Liver (tissue), 3 donors: ENCODE measurements at regions not wholly inside any gene's neighbourhood (a gene's known extent, or its start where the extent isn't known, plus 50 kb on each side); places are given as distances from the start of the nearest gene placed in this dataset.

Experiments used
- ATF3 ChIP-seq: IDR thresholded peaks from 2 replicates; pipeline ENCODE4 v1.6.1; 2016; ENCODE audit warnings: antibody characterized with exemption
- CTCF ChIP-seq: fragments of 150-350 bp; IDR thresholded peaks from 2 replicates; pipeline ENCODE4 v1.5.1; 2017; ENCODE audit warnings: improper control_type of control experiment, low read depth, low read length; ENCODE audit not compliant: missing input control
- EGR1 ChIP-seq, 2 donors: IDR thresholded peaks; 2 replicates each; pipeline ENCODE4 v1.6.1; 2016 to 2018; ENCODE audit warnings: antibody characterized with exemption in 2 of 2, low read depth in 2 of 2
- GABPA ChIP-seq, 2 donors: IDR thresholded peaks in 1 of 2; conservative IDR thresholded peaks in 1 of 2; 2 replicates each; pipeline ENCODE4 v1.6.1; 2016; ENCODE audit warnings: antibody characterized with exemption in 2 of 2, mild to moderate bottlenecking in 1 of 2, moderate library complexity in 1 of 2
- JUND ChIP-seq, 2 donors: IDR thresholded peaks; 2 replicates each; pipeline ENCODE4 v1.6.1; 2016; ENCODE audit warnings: antibody characterized with exemption in 2 of 2
- MAX ChIP-seq: IDR thresholded peaks from 2 replicates; pipeline ENCODE4 v1.6.1; 2016; ENCODE audit warnings: antibody characterized with exemption
- NR2F2 ChIP-seq: IDR thresholded peaks from 2 replicates; pipeline ENCODE4 v1.6.1; 2016; ENCODE audit warnings: antibody characterized with exemption
- RAD21 ChIP-seq, 2 donors: IDR thresholded peaks; 2 replicates each; pipeline ENCODE4 v1.6.1; 2016; ENCODE audit warnings: antibody characterized with exemption in 2 of 2, mild to moderate bottlenecking in 2 of 2
- REST ChIP-seq: IDR thresholded peaks from 2 replicates; pipeline ENCODE4 v1.6.1; 2016; ENCODE audit warnings: antibody characterized with exemption, mild to moderate bottlenecking
- SP1 ChIP-seq: IDR thresholded peaks from 2 replicates; pipeline ENCODE4 v1.6.1; 2018; ENCODE audit warnings: antibody characterized with exemption, mild to moderate bottlenecking
- TAF1 ChIP-seq: conservative IDR thresholded peaks from 2 replicates; pipeline ENCODE4 v1.6.1; 2016; ENCODE audit warnings: antibody characterized with exemption, mild to moderate bottlenecking
- ZBTB33 ChIP-seq: IDR thresholded peaks from 2 replicates; pipeline ENCODE4 v1.6.1; 2016; ENCODE audit warnings: antibody characterized with exemption
- donor health status: healthy.
- donor health status: healthy.

GRCh38 chr11:72493426-72494108 is 59.2 kb upstream of the CLPB start:
- TF ChIP-seq CTCF (no peak), MAX (no peak), ATF3 (no peak), GABPA (IDR thresholded peaks at IDR 0.05 in 1 of 2, conservative IDR thresholded peaks at IDR 0.05 in 1 of 2) (no peak), EGR1 (IDR thresholded peaks at IDR 0.05; ENCODE audit: low read depth in 2 of 2) (no peak), REST (no peak), TAF1 (no peak), SP1 (no peak), NR2F2 (no peak), RAD21 (IDR thresholded peaks at IDR 0.05) (no peak), JUND (IDR thresholded peaks at IDR 0.05) (no peak), ZBTB33 (no peak)
